Astrocyte (in vitro differentiated cells and primary cell): ENCODE measurements at regions not wholly inside any gene's neighbourhood (a gene's known extent, or its start where the extent isn't known, plus 50 kb on each side); places are given as distances from the start of the nearest gene placed in this dataset.

Experiments
- DNase-seq: peaks from one replicate; pipeline ENCODE4 v3.0.0-alpha.2; 2010; ENCODE audit warnings: low read depth
- FAIRE-seq: peaks from 2 replicates; lab custom pipeline; 2011; peaks lifted over from hg19 to GRCh38; lab: Jason Lieb, UNC
- H2AFZ ChIP-seq: 2 replicates; pipeline ENCODE4 v1.6.0; 2012; ENCODE audit warnings: low read depth, low read length, inconsistent platforms
- H3K27ac ChIP-seq: 2 replicates; pipeline ENCODE4 v1.5.1; 2011; ENCODE audit warnings: low read depth, low read length, inconsistent platforms
- H3K27me3 ChIP-seq: 2 replicates; pipeline ENCODE4 v1.6.0; 2011; ENCODE audit warnings: low read length, inconsistent platforms; ENCODE audit not compliant: insufficient read depth
- H3K36me3 ChIP-seq: 2 replicates; pipeline ENCODE4 v1.5.1; 2011; ENCODE audit warnings: low read length, inconsistent platforms; ENCODE audit not compliant: insufficient read depth
- H3K4me1 ChIP-seq: 2 replicates; pipeline ENCODE4 v1.5.1; 2011; ENCODE audit warnings: low read length, inconsistent platforms; ENCODE audit not compliant: insufficient read depth
- H3K4me2 ChIP-seq: 2 replicates; pipeline ENCODE4 v1.6.0; 2012; ENCODE audit warnings: low read length, inconsistent platforms
- H3K4me3 ChIP-seq: 2 replicates; pipeline ENCODE4 v1.5.1; 2011; ENCODE audit warnings: low read depth, mild to moderate bottlenecking, low read length, inconsistent platforms; ENCODE audit not compliant: insufficient read depth
- H3K79me2 ChIP-seq: 2 replicates; pipeline ENCODE4 v1.6.0; 2012; ENCODE audit warnings: mild to moderate bottlenecking, low read length, inconsistent platforms; ENCODE audit not compliant: insufficient read depth
- H3K9ac ChIP-seq: 2 replicates; pipeline ENCODE4 v1.6.0; 2012; ENCODE audit warnings: mild to moderate bottlenecking, low read length, inconsistent platforms
- H3K9me3 ChIP-seq: 2 replicates; pipeline ENCODE4 v1.5.1; 2012; ENCODE audit warnings: low read depth, mild to moderate bottlenecking, low read length, inconsistent platforms; ENCODE audit not compliant: insufficient read depth
- H4K20me1 ChIP-seq: 2 replicates; pipeline ENCODE4 v1.6.0; 2012; ENCODE audit warnings: low read length, inconsistent platforms; ENCODE audit not compliant: insufficient read depth
- H3K27ac Mint-ChIP-seq: one replicate; pipeline ENCODE4 v1.8.0; 2021; ENCODE audit warnings: mild to moderate bottlenecking, mixed read lengths; ENCODE audit not compliant: unreplicated experiment
- H3K27me3 Mint-ChIP-seq: one replicate; pipeline ENCODE4 v1.8.0; 2021; ENCODE audit warnings: low read depth, mixed read lengths; ENCODE audit not compliant: unreplicated experiment
- H3K36me3 Mint-ChIP-seq: one replicate; pipeline ENCODE4 v1.8.0; 2021; ENCODE audit warnings: low read depth, mixed read lengths; ENCODE audit not compliant: unreplicated experiment
- H3K4me1 Mint-ChIP-seq: one replicate; pipeline ENCODE4 v1.8.0; 2021; ENCODE audit warnings: low read depth, mixed read lengths; ENCODE audit not compliant: unreplicated experiment
- H3K4me3 Mint-ChIP-seq: one replicate; pipeline ENCODE4 v1.8.0; 2021; ENCODE audit warnings: mild to moderate bottlenecking, moderate library complexity, mixed read lengths; ENCODE audit not compliant: unreplicated experiment
- H3K9me3 Mint-ChIP-seq: one replicate; pipeline ENCODE4 v1.8.0; 2021; ENCODE audit warnings: mild to moderate bottlenecking, mixed read lengths; ENCODE audit not compliant: unreplicated experiment
- EZH2 ChIP-seq: IDR thresholded peaks from 2 replicates; pipeline ENCODE4 v1.6.1; 2012; ENCODE audit warnings: mild to moderate bottlenecking, low read length, inconsistent platforms; ENCODE audit not compliant: insufficient read depth
- TF ChIP-seq, protein P1 (sequence below): IDR thresholded peaks from 2 replicates; pipeline ENCODE4 v1.5.1; 2011; ENCODE audit warnings: low read depth, mild to moderate bottlenecking, inconsistent platforms, low read length, moderate library complexity; ENCODE audit not compliant: insufficient read depth

DNA sequence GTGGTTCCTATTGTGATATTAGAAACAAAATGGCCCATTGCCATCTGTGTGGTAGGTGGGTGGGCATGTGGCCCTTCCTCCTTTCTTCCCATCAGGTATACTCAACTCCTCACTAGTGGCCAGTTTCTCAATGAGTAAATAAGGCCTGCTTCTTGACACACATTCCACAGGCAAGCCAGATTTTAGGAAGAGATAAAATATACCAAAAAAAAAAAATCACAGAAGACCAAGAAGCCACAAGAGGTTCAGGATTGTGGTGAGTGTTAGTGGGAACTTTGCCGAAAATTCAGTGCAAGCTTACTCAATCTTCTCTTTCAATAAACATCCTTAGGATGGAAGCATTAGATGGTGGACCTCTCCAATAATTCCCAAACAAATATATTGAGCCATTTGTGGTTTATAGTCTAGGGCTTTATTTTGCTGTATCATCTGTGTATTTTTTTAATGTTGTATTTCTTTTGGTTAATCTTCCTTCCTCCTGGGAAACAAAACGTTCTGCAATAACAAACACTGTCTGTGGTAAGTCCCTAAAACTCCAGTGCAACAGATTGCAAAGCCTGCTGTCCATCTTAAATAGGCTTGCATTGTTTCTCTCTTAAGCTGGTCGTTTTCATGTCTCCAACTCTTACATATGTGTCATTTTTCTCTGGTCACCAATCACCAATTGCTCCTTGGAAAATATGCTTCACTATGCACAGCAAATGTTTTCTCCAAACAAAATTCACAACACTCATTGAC is 289.9 kb upstream of the KITLG start:
- no peak for FAIRE-seq
- peak; percentile 56 for DNase-seq
- no peak overlapping the region for H3K4me2 ChIP-seq

DNA sequence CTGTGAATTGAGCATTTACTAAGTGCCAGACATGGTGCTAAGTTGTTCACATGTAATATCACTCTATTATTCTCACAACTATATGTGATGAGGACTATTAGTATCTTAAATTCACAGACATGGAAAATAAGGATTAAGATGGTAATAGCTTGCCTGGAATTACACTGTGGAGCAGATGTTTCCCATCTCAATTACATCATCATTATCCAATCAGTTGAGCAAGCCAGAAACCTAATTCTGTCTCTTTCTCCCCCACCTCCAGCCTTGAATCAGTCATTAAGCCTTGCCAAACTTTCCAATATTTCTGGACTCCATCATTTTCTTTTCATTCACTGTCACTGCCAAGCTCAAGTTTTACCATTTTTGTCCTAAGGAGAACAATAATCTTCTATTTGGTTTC is 287.8 kb upstream of the KITLG start:
- no peaks in the 10 kb centered on the region for H3K27me3 ChIP-seq
- H3K4me1 ChIP-seq = no peaks in the 10 kb centered on the region
- DNase-seq (no peak), FAIRE-seq (no peak)
- H3K36me3 Mint-ChIP-seq = no peaks in the 10 kb centered on the region
- H3K4me1 Mint-ChIP-seq = no peaks in the 10 kb centered on the region
- H3K4me2 ChIP-seq = no peak overlapping the region
- H4K20me1 ChIP-seq = no peaks in the 10 kb centered on the region
- no peak overlapping the region for H3K4me3 Mint-ChIP-seq
- no peak overlapping the region for H2AFZ ChIP-seq
- no peaks in the 10 kb centered on the region for H3K9me3 ChIP-seq
- no peaks in the 10 kb centered on the region for H3K27me3 Mint-ChIP-seq
- no peaks in the 10 kb centered on the region for H3K36me3 ChIP-seq
- H3K9ac ChIP-seq = no peak overlapping the region
- H3K79me2 ChIP-seq = no peaks in the 10 kb centered on the region
- no peaks in the 10 kb centered on the region for H3K9me3 Mint-ChIP-seq
- H3K4me3 ChIP-seq = no peak overlapping the region
- no peak overlapping the region for H3K27ac ChIP-seq
- TF ChIP-seq, protein P1, sequence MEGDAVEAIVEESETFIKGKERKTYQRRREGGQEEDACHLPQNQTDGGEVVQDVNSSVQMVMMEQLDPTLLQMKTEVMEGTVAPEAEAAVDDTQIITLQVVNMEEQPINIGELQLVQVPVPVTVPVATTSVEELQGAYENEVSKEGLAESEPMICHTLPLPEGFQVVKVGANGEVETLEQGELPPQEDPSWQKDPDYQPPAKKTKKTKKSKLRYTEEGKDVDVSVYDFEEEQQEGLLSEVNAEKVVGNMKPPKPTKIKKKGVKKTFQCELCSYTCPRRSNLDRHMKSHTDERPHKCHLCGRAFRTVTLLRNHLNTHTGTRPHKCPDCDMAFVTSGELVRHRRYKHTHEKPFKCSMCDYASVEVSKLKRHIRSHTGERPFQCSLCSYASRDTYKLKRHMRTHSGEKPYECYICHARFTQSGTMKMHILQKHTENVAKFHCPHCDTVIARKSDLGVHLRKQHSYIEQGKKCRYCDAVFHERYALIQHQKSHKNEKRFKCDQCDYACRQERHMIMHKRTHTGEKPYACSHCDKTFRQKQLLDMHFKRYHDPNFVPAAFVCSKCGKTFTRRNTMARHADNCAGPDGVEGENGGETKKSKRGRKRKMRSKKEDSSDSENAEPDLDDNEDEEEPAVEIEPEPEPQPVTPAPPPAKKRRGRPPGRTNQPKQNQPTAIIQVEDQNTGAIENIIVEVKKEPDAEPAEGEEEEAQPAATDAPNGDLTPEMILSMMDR = no peak
- no peak for TF ChIP-seq EZH2
- no peak overlapping the region for H3K27ac Mint-ChIP-seq

More for the DNA sequence above, 289.9 kb upstream of the KITLG start:
- Histone ChIP-seq H3K9me3 (no peaks in the 10 kb centered on the region), H3K9ac (no peak overlapping the region), H3K4me1 (no peaks in the 10 kb centered on the region), H2AFZ (no peak overlapping the region), H3K27ac (no peak overlapping the region), H3K79me2 (no peaks in the 10 kb centered on the region), H3K36me3 (no peaks in the 10 kb centered on the region), H3K27me3 (no peaks in the 10 kb centered on the region), H4K20me1 (no peaks in the 10 kb centered on the region), H3K4me3 (no peak overlapping the region)
- Mint-ChIP-seq H3K4me3 (no peak overlapping the region), H3K27me3 (no peaks in the 10 kb centered on the region), H3K4me1 (no peaks in the 10 kb centered on the region), H3K27ac (no peak overlapping the region), H3K9me3 (no peaks in the 10 kb centered on the region), H3K36me3 (no peaks in the 10 kb centered on the region)
- no peak for TF ChIP-seq EZH2
- TF ChIP-seq, protein P1 = no peak

DNA sequence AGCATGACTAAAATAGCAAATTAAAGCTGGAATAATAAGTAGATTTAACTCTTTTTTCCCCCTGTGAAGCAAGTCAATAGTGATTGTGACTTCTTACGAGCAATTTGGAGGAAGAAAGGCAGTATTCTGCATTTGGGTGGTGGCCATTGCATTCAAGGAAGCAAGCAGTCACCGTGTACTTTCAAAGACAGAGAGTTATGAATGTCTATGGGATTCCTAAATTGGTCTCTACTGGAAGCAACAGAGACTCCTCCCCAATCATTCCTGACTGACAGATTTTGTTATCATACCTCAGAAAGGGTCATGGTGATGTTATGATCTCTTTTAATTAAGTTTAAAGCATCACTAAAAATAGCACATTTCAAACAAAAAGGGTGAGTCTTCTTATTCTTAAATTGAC is 287.2 kb upstream of the KITLG start:
- DNase-seq = no peak
- no peak overlapping the region for H3K27ac ChIP-seq
- H3K4me2 ChIP-seq = no peak overlapping the region
- no peak for TF ChIP-seq EZH2
- TF ChIP-seq, protein P1 = no peak
- no peaks in the 10 kb centered on the region for H3K9me3 ChIP-seq
- H3K27me3 ChIP-seq = no peaks in the 10 kb centered on the region
- Mint-ChIP-seq H3K4me3 (no peak overlapping the region), H3K36me3 (no peaks in the 10 kb centered on the region), H3K9me3 (no peaks in the 10 kb centered on the region), H3K27me3 (no peaks in the 10 kb centered on the region), H3K4me1 (no peaks in the 10 kb centered on the region), H3K27ac (no peak overlapping the region)
- no peaks in the 10 kb centered on the region for H3K79me2 ChIP-seq
- no peak for FAIRE-seq
- no peak overlapping the region for H3K4me3 ChIP-seq
- no peaks in the 10 kb centered on the region for H3K36me3 ChIP-seq
- H2AFZ ChIP-seq = no peak overlapping the region
- H3K4me1 ChIP-seq = no peaks in the 10 kb centered on the region
- H3K9ac ChIP-seq = no peak overlapping the region
- H4K20me1 ChIP-seq = no peaks in the 10 kb centered on the region
